ENCODE measurements at regions not wholly inside any gene's neighbourhood (a gene's known extent, or its start where the extent isn't known, plus 50 kb on each side); places are given as distances from the start of the nearest gene placed in this dataset.
"Not testable (repeated sequence)": the region's sequence is repeated elsewhere in the genome, so short reads cannot be mapped to it uniquely, and the experiment has no call there.

DNA sequence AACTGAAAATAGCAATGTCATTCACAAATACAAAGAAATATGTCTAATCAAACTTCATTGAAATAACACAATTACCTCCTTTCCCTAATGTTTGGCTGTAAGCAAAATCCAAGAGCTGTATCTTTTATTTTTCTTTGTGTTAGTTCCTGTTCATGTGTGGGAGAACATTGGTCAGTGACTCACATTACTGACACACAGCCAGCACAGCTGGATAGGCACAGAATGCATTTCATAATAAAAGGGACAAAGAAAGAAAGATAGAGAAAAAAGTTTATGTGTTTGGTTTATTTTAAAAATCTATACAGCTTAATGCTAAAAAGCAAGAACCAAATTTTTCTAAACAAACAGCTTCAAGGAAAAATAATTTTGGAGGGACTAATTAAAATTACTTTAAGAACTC is 185.6 kb upstream of the COL3A1 start:
- DNase-seq, result no peak

DNA sequence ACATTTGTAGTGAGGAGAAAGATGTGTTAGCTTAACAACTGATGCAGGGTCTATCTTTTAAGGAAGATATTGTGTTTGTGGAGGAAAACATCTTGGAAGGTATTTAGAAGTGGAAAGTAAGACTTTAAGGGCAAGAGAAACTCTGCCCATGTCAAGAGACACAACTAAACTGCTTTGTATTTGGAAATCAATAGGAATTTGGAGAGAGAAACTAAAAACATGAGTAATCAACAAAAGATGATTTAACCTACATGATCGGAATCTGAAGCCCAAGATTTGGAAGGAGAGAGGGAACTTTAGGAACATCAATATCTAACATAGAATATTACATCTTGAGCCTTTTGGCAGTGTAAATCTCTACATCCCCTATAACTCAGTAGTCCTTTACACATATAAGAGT is 184.2 kb upstream of the COL3A1 start:
- no peak for DNase-seq

DNA sequence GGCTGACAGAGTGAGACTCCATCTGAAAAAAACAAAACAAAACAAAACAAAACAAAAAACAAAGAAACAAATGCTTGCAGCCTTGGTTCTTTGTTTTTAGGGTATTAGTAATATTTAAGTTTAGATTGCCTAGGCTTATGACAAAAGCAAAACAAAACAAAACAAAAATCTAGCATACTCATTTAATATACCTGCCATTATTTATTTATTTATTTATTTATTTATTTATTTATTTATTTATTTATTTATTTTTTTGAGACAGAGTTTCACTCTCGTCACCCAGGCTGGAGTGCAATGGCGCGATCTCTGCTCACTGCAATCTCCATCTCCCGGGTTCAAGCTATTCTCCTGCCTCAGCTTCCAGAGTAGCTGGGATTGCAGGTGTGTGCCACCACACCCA is 179.7 kb upstream of the COL3A1 start:
- not testable (repeated sequence) for DNase-seq

DNA sequence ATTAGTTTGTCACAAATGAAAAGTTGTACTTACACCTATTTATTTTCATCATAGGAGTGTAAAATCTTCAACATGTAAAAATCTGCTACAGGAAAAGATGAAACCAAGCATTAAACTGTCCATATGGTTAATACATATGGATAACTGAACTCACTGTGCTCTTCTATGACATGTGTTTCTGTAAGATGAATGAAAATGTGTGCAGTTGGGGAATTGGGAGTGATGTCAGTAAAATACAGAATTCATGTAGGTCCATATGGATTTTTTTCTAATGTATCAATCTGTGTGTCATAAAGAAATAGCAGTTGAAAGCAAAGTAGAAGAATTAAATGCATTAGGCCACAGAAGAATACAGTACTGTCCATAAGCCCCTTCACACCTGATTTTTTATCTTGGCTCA is 178.4 kb upstream of the COL3A1 start:
- DNase-seq, result no peak

DNA sequence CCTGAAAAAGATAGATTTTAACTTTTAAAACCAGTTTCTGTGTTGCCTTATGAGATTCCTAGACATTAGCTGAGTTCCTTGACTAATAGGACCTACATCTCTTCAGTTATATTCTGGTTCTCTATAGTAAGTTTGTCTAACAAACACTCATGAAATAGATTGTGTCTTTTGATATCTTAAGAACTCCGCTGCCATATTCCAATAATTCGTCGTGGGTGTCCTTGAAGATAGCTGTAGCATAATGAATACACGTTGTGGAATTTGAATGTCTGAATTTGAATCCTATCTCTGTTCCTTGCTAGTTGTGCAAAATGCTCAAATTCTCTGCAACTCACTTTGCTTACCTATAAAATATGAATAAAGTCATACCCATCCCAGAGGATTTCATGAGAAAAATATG is 176.8 kb upstream of the COL3A1 start:
- no peak for DNase-seq

DNA sequence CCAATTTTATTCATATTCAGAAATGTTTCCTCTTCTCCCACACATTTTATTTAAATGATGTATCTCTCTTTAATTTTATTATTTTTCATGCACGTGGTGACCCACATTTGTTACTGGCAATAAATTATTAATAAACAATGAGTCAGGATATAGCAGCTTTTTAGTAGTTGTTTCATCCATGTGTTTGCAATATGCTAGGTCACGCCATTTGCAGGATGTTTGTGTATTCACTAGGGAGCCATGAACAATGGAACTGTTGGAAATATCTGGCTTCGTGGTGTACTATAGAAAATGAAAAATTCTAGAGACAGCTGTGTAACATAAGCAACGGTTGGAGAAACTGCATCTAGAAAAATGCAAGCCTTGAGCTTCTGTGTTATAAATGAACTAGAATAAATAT is 176.0 kb upstream of the COL3A1 start:
- no peak for DNase-seq

DNA sequence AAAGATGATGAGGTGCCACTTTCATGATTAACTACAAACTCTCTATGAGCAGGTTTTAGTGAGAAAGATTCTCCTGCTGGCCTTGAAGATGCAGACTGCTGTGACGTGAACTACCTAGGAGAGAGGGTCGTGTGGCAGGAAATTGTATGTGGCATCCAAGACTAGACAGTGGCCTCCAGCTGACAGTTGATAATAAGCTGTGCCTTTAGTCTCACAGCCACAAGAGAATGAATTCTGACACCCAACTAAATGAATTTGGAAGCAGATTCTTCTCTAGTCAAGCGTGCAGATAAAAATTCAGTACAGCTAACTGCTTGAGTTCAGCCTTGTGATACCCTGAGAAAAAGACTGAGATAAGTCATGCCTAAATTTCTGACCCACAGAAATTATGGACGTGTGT is 169.0 kb upstream of the COL3A1 start:
- no peak for DNase-seq

DNA sequence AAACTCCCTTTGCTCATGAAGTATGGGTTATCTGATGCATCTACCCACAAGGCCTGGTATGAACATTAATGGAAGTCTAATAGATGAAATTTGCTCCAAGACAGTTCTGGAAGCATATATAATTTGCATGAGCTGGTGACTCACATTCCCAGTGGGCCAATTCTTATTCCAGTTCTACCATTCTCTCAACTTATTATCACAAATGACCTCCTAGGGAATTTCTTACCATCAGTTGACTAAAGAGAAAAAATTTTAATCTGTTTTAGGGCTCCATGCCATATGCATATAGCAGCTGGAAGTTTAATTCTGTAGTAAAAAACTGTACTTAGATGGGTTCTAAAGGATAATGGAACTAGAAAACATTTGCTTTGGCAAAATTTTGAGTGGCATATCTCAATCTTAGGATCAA is 165.2 kb upstream of the COL3A1 start:
- DNase-seq, result no peak

DNA sequence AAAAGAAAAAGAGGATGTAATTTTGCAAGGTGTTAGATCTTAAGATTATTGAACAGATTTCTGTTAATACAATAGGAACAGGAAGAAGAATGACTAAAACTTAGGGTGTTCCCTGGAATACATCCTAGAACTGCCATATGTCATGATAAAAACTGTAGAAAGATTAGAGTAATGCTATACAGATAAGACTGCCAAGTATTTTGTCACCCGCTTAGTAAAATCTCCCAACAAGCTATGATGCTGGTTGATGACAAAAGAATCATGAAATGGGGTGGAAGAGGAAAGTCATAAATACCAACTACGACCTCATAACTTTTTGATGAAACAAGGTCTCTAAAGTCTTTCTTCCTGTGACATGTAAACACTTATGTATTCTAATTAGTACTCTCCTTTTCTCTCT is 163.6 kb upstream of the COL3A1 start:
- no peak for DNase-seq

DNA sequence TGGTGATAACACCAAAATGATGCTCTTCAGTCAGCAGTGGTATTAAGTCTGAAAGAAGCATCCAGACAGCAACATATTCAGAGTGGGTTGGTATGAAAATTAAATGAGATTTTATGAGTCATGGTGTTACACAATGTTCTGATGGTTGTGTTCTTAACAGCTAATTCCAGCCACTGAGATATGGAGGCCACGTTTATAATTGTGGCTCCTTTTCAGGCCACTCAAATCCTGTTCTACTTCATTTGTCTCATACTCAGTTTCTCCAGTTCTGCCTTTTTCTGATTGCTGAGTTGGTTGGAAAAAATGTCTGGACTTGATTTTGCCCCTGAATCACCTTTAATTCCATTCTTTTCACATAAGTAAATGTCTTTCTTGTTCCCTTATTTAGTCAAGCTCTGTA is 162.7 kb upstream of the COL3A1 start:
- DNase-seq, result no peak

DNA sequence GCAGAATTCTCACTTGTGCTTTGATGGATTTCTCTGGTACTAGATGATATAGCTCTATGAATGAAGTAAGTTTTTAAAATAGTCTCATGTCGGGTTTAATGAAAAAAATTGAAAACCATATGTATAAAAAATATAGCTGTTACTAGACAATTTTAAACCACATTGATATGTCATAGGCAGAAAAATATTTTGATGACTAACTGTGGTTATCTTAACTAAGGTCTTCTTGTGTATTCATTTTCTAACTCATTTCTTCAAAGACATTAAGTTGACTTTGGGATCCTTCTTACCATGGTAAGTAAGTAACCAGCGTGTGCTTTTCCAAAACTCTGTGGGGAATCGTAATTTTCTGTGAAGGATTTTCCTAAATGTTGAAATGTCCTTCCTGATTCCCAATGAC is 160.9 kb upstream of the COL3A1 start:
- no peak for DNase-seq

DNA sequence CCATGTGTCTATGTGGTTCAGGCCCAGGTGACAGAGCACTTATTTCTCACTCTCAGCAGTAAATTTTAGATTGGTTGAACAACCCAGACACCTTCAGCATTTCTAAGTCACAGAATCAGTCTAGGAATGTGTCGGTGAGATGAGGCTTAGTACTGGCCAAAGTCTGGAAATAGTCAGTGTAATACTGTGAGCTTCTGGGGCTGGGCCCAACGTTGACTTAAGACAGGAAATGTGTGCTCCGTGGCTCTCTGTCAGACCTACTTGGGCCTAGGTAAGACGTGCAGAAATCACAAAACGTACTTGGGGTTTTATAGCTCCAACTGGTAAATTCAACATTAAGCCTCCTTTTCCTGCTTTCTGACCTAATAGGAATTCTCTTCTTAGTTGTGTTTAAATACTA is 160.3 kb upstream of the COL3A1 start:
- DNase-seq, result no peak

DNA sequence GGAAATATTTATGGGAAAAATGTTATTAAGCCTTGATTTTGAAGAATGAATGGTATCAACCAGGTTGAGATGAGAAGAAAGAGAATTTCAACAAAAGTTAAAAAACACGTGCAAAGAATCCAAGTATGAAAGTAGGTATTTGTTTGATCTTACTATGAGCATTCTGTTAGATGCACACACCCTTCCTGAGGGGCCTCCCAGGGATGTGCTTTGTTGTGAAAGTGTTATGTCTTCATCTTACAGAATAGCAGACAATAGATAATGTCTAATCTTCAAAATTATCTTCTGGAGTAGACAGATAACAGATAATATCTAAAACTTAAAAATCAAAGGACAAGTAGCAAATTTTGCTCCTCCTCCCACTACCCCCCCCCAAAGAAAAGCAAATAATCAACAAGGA is 155.2 kb upstream of the COL3A1 start:
- DNase-seq, result no peak

DNA sequence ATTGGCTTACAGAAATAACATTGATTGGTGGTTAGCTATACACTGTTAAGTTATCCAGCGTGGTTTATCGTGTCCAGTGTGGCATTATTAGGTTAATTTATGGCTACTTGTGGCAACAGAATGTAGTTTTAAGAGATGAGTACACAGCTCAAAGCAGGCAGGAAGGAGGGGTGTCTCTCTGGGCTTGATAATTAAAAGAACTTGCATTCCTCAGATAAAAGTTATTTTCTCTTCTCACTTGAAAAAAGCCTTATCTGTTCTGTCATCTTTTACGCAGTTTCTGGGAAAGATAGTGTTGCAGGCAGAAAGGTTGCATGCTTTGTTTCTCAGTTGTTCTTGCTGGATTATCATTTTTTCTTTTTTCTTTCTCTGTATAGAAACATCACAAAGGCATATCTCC is 154.4 kb upstream of the COL3A1 start:
- DNase-seq, result no peak

DNA sequence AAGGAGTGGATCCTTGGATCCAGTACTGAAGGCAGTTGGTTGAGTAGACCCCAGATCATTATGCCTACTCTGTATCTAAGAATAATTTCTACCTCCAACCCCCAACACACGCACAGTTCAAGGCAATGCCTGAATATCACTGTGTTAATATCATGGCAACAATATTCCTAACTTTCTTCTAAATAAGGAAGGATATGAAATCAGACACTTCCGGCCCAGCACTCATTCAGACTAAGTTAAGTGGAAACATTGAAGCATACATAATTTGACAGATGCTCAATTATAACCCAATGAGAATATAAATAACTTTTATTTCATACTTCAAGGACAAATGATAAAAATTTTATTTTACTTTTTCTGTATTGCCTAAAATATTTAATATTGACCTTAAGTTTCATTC is 153.6 kb upstream of the COL3A1 start:
- DNase-seq, result no peak

DNA sequence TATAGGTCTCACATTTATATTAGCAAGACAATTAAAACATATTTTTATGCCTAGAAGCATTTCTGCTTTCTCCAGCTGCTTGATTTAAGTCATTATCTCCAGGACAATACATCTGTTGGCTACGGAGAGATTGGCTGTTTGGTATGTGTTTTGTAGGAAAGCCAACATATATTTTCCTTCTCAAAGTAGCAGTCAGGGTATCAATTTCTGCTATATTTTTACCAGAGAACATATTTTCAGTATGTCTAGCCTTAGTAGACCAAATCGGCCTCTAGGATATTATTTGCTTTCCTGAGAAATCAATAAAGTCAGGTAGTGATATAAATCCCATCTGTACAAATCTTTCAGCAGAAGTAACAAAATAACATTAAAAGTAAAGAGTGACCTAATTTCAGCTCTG is 150.0 kb upstream of the COL3A1 start:
- DNase-seq, result no peak

DNA sequence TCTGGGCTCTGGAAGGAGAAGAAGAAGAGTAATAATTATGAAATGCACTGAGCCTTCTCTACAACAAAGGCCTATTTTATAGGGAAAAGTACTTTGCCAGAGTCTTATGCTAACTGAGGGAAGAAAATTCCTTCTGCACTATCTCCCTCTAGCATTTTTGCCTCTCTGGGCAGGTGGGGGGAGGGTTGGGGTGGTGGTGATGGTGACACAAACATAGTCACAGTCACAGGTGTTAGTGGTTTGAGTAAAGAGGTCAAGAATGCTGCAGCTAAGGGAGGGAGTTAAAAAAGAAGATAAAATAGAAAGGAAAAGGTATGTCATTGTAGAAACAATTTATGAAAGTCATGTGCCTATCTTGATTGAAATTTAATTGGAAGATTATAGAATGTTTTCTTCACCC is 140.8 kb upstream of the COL3A1 start:
- no peak for DNase-seq

DNA sequence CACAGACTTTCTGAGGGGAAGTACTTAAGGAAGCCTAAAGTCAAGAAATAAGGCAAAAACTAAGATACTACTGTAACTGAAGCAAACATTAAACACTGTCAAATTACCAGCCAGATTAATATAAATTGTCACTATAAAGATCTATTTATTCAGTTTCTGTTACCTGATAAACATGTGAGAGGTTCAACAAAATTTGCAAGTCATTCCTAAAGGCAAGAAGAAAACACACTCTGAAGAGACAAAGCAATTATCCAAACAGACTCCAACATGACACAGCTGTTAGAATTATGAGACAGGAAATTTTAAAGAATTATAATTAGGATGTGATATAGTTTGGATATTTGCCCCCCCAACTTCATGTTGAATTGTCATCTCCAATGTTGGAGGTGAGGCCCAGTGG is 140.4 kb upstream of the COL3A1 start:
- no peak for DNase-seq

DNA sequence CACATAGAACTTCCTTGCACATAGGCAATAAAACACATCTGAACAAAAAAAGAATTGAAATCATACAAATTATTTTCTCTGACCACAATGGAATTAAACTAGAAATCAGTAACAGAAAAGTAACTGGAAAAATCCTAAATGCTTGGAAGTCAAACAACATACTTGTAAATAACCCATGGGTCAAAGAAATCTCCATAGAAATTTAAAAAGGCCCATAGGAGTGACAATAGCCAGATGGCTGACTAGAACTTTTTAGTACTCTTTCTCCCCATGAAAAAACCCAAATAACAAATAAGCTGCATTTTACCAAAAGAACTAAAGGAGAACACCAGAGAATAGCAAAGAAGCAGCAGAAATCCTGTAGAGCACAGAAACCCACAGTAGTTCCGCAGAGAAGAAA is 139.2 kb upstream of the COL3A1 start:
- DNase-seq, result no peak

DNA sequence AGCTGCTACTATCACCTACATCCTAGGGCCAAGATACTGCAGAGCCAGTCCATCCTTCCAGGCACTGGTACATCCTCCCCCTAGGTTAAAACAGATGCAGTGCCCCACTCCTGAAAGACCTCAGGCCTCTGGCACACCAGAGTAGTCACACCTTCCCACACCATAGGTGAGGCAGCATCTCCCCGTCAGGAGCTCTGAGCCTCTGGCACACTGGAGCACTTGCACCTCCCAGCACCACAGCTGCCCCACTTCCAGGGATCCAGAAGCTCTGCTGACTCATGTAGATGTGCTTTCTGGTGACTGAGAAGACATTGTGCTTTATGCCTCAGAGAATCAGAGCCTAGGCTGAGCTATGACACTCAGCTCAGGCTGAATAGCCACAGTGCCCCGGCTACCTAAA is 138.4 kb upstream of the COL3A1 start:
- DNase-seq, result no peak

DNA sequence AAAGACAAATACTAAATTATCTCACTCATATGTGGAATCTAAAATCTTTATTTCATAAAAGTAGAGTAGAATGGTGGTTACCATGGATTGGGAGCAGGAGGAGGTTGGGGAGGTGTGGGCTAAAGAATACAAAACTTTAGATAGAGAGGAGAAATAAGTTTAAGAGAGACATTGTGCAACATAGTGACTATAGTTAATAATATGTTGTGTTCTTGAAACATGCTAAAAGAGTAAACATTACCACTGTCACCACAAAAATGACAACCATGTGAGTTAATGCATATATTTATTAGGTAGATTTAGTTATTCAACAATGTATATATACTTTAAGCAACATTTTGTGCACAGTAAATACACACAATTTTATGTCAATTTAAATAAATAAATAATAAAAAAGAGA is 128.5 kb upstream of the COL3A1 start:
- no peak for DNase-seq

DNA sequence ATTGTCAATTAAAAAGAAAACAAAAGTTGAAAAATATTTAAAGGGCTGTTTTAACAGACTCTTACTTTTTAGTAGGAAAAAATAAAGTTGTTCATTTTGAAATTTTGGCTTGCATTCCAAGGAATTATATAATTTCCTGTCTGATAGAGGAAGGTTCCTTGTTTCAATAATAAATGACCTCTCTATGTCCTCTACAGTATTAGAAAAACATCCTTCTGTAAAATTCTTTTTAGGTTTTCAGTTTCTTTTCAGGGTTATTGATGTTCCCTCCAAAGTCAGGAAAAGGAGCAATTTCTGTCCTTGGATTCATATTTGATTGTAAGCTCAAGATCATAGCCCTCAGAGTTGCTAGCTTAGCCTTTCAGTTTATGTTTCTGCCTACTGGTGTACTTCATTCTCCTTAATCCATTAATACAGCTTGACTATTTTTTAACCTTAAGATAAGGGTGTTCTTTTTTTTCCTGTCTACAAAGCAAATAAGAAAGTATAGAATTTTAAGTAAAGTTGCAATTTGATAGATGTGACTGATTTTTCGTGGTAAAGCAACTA is 125.2 kb upstream of the COL3A1 start:
- no peak for DNase-seq

DNA sequence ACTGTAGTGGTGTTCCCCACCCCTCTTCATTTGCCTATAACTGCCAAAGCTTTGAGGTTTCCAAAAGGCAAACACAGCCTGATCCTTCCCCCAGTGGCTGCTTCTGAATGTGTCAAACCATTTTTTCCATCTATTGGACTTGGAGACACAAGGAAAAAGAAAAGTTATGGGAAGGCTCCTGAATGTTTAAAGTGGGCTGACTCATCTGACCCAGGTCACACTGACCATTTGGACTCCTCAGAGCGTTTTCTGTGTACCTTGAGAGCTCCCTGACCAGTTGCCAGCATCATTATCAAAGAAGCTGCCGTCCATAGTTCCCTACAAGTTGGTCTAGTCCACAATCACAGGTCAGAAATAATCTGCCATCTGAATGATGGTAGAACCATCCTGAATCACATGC is 123.4 kb upstream of the COL3A1 start:
- no peak for DNase-seq

DNA sequence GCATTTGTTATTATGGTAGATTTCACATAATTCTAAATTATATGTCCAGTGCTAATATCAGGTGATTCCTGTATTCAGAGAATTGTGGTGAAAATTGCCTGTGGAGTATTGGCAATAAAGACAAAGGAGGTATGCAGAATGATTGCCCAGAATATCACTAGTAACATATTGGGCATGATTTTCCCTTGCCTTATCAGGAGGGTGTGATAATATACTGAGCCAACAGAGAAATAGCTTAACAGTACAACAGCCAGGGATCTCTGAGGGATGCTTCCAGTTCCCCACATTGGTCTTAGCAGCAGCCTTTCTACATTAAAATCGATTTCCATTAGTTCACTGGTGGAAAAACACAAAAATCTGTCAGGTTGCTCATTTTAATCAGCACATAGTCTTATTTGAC is 122.9 kb upstream of the COL3A1 start:
- DNase-seq, result no peak

DNA sequence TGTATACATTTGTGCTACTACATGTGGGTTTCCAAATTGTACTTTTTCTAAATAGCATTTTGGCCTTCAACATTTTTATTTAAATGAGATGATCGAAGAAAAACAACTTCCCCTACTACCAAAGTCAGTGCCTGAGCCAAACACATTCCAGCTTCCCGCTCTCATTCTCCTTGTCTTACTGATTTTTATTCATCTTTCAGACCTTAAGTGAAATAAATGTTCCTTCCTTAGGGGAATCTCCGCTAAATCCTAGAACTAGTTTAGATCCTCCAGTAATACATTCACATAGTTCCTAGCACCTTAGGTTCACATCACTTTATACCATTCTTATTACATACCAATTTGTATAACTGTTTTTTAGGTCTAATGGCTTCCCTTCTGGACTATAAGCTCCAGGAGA is 122.3 kb upstream of the COL3A1 start:
- DNase-seq, result no peak

DNA sequence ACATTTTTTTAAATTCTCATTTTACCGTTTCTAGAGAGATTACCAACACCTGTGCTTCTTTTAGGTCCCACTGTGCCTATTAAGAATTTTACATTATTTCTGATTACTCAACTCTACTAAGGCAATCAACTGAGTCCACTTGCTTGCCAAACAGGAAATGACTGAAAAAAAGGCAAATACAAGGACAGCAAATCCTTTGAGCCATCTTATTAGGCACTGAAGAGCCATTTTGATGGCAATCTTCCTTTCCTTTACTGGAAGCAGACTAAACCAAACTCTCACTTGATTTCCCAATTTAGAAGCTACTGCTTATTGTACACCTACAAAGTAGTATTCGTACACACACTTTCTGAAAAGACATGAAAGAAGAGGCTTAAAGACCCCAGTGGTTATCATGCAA is 121.4 kb upstream of the COL3A1 start:
- DNase-seq, result no peak
